HG03280 (cell line): ENCODE measurements at regions not wholly inside any gene's neighbourhood (a gene's known extent, or its start where the extent isn't known, plus 50 kb on each side); places are given as distances from the start of the nearest gene placed in this dataset.

ENCODE experiments used
- ATAC-seq: cut with Tn5 transposase; IDR thresholded peaks from one replicate; pipeline ENCODE4 v1.9.1; 2021; ENCODE audit warnings: mild to moderate bottlenecking, moderate library complexity; ENCODE audit not compliant: unreplicated experiment

DNA sequence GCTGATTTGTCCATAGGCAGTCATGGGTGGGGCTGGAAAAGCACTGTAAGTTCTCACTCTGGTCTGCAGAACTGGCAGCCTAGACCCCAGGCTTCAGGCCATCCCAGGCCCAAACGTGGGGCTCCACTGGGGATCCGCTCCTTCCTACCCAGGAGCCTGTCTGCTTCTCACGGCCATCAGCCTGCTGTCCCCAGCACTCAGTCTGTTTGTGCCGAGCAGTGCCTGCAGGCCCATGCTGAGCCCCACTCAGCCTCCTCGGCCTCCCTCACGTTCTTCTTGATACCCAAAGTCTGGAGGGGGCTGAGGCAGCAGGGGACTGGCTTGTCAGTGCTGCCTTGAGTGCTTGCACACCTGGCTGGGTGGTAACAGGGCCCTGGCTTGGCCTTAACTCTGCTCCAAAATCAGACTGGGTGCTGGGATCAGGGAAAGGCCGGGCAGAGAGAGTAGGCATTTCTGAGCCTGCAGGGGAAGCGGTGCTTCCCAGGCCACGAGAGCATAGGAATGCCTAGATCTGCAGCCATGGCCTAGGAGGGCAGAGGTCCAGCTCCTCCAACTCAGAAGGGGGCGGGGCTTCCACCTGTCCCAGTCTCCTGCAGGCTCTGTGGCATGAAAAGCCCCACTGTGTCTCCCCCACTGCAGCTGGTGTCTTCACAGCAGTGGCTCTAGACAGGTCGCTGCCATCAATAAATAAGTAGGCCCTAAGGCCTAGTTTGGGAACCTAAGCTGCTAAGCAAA, 772.4 kb upstream of the FBXO33 start:
- no peak for ATAC-seq

DNA sequence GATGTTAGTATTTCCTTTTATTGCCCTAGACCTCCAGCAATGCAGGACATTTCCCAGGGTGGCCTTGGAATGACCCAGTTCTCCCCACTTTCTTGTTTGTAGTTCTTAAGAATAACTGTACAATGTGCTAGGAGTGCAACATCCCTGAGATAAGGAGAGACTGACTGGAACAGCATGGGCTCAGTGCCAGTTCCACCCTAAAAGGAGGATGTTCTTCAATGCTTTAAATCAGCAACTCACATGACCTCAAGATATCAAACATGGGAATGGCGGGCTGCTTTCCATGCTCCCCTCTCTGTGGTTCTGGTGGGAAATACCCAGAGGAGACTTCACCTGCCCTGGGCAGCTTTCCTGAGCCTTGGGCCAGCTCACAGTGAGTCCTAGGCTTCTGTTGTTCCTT, 766.9 kb upstream of the FBXO33 start:
- ATAC-seq = no peak

DNA sequence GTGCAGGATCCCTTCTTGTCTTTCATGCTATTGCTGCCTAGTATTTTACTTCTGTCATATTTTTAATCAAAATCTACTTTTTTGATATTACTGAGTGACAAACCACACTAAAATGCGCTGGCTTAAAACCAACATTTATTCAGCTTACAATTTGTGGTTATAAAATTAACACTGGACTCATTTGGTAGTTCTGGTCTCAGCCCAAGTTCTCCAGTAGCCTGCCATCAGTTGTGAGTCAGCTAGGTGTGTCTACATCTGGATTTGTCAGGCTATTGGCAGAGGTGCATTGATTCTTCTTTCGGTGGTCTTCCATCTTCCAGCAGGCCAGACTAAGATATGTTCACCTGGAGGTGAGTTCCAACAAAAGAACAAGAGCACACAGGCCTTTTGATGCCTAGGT, 765.1 kb upstream of the FBXO33 start:
- ATAC-seq = no peak

DNA sequence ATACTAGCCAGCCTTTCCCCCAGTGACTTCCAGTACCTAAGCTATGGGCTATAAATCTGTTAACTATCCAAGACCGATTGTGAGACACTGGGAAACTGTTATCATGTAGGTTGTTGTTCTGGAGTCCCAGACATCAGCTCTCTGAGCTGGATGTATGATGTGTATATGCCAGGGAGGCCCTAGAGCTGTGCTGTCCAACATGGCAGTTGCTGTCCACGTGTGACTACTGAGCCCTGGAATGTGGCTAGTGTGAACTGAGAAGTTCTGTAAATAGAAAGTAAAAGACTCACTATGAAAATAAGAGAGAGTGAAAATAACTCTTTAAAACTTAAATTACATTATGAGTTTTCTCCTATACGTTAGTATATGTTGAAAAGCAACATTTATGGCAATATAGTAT, 755.8 kb upstream of the FBXO33 start:
- no peak for ATAC-seq

DNA sequence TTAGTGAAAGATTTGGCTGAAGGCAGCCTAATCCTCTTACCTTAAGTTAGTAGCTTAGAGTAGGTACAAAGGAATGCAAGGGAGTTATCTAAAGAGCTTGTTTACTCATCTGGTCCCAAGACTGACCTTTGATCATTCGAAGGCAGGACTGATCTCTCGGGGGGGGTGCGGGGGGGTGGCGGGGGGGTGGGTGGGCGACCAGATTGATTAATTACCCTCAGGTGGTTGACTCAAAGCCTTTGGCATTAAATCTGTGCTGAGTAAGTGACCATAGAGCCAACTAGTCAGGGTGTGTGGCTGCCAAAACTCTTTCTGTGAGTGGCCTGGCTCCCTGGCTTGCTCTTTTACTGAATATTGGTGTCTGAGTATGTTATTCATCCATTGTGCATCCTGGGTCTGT, 731.9 kb upstream of the FBXO33 start:
- ATAC-seq = no peak

DNA sequence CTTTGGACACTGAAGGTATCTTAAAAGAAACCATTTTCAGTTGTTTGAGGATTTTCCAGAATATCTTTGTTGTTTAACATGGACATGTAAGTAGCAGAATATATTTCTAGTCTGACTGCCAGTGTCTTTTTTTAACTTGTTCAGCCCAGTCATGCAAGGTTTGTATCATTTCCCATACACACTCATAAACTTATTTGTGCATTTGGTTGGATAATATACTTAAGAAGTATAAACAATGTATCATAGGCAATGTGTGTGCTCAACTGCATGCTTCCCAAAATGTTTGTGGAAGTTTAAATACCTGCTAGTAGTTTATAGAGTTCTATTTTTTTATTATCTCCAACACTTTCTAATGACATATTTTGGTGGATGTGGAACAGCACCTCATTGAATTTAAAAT, 707.4 kb upstream of the FBXO33 start:
- no peak for ATAC-seq

DNA sequence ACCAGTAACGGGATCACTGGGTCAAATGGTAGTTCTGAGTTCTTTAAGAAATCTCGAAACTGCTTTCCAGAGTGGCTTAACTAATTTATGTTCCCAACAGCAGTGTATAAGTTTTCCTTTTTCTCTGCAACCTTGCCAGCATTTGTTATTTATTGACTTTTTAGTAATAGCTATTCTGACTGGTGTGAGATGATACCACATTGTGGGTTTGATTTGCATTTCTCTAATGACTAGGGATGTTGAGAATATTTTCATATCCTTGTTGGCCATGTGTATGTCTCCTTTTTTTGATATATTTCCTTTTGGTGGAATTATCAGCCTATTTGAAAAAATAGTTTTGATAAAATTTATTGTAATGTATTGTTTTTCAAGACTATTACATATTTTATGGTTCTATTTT, 701.2 kb upstream of the FBXO33 start:
- ATAC-seq = no peak

DNA sequence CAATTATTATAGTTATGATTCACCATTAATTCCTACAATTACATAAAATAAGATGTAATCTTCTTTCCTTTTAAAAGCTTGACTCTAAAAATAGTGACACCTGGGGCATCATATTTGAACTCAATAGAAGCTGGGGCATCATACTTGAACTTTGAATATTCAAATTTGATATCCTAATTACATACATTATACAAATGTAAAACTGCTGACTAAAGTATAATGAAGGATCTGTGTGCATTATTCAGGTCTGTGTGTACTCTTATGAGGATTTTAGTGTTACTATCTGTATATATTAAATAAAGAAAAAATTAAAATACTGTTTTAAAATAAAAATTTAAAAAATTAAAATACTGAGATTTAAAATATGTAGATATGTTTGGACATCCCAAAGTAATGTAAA, 696.9 kb upstream of the FBXO33 start:
- ATAC-seq = no peak

DNA sequence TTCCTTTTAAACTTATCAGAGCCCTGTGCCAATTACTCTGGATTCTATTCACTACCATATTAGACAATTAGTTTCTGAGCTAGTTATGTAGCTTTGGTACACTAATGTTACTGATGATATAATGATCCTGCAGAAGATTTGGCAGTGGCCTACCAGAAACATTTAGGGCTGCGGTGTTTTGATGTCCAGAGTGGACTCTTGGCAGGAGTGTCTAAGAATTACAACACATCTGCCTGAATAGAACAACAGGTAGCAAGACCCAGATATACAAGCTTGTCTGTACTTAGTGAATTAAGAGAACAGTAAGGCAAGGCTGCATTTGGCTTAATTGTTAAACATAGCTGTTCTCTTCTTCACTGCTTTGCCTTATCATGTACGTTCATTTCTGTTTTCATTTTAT, 691.6 kb upstream of the FBXO33 start:
- ATAC-seq = no peak

DNA sequence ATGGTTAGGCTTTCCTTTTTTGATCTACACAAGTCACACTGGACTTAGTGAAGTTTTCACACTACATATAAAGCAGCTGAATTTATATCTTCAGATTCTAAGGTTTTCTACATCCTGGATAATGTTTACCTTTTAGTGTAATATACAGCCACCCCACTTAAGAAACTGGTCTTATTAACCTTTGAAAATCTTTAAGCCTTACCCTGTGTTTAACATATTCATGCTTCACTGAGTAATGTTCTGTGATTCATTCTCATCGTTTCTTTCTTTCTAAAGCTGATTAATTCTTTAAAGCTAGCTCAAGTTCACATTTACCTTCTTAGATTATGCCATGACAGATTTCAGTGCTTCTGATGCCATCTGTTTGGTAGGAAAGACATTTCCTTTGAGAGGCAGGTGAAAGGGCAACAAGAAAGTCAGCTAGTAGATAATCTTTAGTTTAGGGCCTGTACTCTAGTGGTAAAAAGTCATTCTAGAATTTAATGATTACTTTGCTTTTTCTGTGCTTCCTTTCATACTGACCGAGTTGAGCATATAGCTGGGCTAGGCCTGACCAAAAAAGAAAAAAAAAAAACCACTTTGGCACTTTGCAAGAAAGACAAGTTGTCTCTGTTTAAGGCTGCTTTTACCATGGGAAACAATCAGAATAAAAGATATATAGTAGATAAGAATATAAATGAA, 690.9 kb upstream of the FBXO33 start:
- no peak for ATAC-seq

DNA sequence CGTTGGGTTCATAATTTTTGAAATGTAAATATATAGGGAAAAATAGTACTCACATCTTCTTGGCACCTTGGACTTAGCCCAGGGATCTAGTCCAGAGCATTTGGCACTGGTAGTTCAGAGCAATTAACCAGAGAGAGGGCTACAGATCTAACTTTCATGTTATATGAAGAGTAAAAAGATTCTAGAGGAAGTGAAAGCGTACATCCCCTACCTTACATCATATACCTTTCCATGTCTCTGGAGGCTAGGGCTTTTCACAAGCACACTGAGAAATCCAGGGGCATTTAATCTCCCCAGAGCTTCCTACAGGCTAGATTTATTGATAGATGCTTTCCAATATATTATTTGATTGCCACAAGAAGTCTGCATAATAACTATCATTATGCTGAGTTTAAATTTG, 687.5 kb upstream of the FBXO33 start:
- ATAC-seq = no peak

DNA sequence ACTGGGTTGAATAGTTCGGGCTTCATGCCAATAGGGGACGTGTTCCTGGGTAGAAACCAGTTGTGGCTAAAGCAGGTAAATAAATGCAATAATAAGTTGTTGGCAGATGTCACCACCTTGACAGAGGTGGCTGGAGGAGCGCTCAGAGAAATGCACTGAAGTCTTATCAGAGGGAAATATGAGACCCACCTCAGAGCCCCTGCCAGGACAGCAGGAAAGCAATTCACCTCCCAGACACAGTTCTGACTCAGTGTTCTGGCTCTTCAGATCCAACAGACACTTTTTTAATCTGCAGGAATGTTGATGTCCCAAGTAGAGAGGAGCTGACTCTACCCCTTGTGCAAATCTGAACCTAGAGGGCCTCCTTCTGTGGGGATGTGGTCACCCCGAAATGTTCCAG, 687.1 kb upstream of the FBXO33 start:
- no peak for ATAC-seq

DNA sequence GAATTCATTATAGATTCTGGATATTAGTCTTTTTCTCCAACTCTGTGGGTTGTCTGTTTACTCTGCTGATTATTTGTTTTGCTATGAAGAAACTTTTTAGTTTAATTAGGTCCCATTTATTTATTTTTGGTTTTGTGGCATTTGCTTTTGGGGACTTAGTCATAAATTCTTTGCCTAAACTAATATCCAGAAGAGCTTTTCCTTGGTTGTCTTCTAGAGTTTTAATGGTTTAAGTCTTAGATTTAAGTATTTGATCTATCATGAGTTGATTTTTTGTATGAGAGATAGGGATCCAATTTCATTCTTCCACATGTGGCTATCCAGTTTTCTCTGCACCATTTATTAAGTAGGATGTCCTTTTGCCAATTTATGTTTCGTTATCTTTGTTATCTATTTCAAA, 683.4 kb upstream of the FBXO33 start:
- ATAC-seq = no peak

DNA sequence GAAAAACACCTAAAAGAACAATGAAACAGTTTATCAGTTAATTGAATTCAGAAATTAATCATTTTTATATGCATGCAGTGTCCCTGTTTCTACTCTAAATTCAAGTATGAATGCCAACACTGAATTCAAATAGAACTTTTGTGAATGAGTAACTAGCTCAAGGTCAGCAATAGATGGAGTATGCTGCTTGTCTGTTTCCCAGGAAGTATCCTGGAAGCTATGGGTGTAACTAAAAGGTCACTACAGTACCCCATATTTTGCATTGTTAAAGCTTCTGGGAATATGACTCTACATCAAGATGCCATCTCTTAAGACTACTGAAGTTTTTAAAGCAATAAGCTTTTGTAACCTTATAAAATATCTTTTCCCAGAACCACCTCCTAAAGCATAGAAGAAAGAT, 681.4 kb upstream of the FBXO33 start:
- ATAC-seq = no peak

DNA sequence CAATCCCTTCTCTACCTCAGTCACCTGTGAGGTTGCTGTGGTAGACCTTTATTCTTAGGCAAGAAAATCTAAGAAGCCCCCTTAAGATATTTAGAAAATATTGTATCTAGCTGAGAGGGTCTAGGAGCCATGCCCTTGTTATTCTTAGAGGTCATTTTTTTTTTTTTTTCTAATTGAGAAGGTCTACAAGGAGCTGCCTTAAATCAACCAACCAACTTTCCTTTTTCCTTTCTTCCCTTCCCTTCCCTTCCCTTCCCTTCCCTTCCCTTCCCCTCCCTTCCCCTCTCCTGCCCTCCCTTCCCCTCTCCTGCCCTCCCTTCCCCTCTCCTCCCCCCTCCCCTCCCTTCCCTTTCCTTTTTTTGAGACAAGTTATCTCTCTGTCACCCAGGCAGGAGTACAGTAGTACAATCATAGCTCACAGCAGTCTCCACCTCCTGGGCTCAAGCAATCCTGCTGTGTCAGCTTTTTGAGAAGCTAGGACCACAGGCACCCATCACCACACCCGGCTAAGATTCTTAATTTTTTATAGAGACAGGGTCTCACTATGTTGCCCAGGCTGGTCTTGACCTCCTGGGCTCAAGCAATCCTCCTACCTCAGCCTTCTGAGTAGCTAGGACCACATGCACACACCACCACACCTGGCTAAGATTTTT, 668.4 kb upstream of the FBXO33 start:
- ATAC-seq = no peak

DNA sequence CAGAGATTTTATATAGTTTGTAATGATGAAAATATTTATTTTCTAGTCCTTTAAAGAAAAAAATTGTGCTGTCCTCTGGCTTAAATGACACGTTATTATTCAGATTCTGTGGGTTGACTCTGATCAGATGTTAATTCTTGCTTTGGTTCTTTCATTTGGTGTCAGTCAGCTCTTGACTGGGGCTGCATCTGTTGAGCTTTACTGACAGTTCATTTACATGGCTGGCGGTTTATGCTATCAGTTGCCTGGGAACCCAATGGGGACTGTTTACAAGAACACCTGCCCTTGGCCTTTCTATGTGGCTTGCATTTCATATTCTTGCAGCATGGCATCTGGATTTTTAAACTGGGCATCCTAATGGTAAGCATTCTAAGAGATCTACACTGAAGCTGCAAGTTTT, 667.1 kb upstream of the FBXO33 start:
- no peak for ATAC-seq

DNA sequence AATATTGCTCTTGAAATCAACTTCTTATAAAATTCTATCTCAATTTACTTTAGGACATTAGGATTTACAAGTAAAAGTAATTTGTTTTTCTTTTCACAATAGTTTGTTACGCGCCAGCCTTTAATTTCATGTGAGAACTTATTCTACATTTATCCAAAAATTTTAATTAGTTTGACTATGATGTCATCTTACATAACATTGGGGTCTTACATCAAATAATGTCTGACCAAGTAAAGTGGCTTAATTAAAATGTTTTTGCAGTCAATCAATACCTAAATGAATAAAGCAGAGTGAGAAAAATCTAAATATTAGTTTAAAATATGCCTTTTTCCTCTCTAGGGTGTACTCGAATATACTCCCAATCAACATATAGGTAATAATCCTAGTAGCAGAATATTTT, 666.2 kb upstream of the FBXO33 start:
- ATAC-seq = no peak

DNA sequence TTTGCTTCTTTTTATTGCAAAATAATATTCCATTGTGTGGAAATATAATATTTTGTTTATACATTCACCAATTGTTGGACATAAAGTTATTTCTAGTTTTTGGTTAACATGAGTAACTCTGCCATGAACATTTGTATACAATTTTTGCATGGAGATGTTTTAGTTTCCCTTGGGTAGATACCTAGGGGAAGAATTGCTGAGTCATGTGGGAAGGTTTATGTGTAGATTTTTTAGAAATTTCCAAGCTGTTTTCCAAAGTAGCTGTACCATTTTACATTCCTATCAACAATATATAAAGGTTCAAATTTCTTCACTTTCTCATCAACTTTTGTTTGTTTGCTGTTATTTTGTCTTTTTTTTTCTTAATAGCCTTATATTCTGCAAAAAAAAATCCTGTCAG, 664.7 kb upstream of the FBXO33 start:
- ATAC-seq = no peak

DNA sequence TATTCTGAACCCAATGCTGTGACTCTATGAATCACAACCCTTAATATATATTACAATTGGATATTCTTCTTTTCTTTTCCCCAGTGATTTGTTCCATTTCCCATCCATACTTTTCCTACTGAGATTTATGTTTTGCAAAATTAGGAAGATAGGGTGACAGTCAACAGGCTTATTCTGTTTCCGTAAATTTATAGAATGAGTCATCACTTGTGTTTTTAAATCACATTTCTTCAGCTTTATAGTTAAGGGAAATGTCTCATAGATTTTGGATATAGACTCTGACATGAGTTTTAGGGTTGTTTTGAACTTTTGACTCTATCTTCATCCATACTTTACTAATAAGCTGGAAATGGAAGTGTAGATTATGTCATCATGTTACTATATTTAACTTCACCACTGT, 661.6 kb upstream of the FBXO33 start:
- no peak for ATAC-seq

DNA sequence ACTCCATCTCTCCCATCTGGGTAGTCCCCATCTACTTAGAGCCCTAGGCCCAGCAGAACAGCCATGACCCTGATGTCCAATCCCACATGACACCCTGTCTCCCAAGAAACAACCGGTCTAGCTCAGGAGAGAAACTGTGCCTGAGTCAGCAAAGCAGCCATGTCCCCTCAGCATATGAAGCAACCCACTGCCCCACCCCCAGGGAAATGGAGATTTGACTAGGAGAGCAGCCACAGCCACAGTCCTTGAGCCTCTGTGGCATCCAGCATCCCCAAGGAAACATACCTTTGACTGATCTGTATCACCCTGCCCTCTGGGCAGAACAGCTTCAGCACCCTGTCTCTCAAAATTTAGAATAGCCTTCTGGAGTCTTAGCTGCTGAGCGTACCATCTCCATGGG, 641.9 kb upstream of the FBXO33 start:
- no peak for ATAC-seq

DNA sequence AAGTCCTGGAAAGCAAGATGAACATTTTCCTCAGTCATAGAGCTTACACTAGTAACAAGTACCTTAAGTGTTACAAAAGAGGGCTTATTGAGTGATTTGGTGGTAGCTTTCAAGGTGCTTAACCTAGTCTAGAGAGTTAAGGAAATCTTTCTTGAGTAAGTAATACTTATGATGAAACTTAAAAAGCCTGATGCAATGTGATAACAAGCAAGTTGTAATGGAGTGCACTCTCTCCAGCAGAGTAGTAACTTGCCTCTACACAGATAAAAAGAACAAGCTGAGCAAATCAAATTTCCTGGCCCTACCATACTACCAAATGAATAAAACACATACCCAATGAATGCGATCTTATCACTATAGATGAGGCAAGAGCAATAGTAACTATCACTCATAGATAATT, 639.9 kb upstream of the FBXO33 start:
- no peak for ATAC-seq
